ENCODE measurements at regions not wholly inside any gene's neighbourhood (a gene's known extent, or its start where the extent isn't known, plus 50 kb on each side); places are given as distances from the start of the nearest gene placed in this dataset.

- no peak for TF ChIP-seq POLR2AphosphoS5 (IDR thresholded peaks at IDR 0.05)
- TF ChIP-seq POLR2A (IDR thresholded peaks at IDR 0.05), result no peak
- TF ChIP-seq, protein P1, sequence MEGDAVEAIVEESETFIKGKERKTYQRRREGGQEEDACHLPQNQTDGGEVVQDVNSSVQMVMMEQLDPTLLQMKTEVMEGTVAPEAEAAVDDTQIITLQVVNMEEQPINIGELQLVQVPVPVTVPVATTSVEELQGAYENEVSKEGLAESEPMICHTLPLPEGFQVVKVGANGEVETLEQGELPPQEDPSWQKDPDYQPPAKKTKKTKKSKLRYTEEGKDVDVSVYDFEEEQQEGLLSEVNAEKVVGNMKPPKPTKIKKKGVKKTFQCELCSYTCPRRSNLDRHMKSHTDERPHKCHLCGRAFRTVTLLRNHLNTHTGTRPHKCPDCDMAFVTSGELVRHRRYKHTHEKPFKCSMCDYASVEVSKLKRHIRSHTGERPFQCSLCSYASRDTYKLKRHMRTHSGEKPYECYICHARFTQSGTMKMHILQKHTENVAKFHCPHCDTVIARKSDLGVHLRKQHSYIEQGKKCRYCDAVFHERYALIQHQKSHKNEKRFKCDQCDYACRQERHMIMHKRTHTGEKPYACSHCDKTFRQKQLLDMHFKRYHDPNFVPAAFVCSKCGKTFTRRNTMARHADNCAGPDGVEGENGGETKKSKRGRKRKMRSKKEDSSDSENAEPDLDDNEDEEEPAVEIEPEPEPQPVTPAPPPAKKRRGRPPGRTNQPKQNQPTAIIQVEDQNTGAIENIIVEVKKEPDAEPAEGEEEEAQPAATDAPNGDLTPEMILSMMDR (IDR thresholded peaks at IDR 0.05), result no peak
Measured at GRCh38 chr11:25537393-25537792, 794.5 kb upstream of the ANO3 start.
